ENCODE measurements at regions not wholly inside any gene's neighbourhood (a gene's known extent, or its start where the extent isn't known, plus 50 kb on each side); places are given as distances from the start of the nearest gene placed in this dataset.

GRCh38 chr5:159799701-159800100, 116.6 kb upstream of the ADRA1B start:
- no peak for TF ChIP-seq EZH2 (IDR thresholded peaks at IDR 0.05; ENCODE audit: borderline replicate concordance)
- TF ChIP-seq CTCF (IDR thresholded peaks at IDR 0.05; ENCODE audit: poor library complexity) = no peak
- no peak for TF ChIP-seq EZH2phosphoT487 (IDR thresholded peaks at IDR 0.05; ENCODE audit: low read depth, severe bottlenecking, unreplicated experiment)

Measured in hepatocyte (in vitro differentiated cells).